KG1 (cell line): ENCODE measurements at regions not wholly inside any gene's neighbourhood (a gene's known extent, or its start where the extent isn't known, plus 50 kb on each side); places are given as distances from the start of the nearest gene placed in this dataset.
"Not testable (repeated sequence)": the region's sequence is repeated elsewhere in the genome, so short reads cannot be mapped to it uniquely, and the experiment has no call there.

Experiments used
- DNase-seq: peaks from one replicate; lab custom pipeline; 2025; lab: John Stamatoyannopoulos, UW

DNA sequence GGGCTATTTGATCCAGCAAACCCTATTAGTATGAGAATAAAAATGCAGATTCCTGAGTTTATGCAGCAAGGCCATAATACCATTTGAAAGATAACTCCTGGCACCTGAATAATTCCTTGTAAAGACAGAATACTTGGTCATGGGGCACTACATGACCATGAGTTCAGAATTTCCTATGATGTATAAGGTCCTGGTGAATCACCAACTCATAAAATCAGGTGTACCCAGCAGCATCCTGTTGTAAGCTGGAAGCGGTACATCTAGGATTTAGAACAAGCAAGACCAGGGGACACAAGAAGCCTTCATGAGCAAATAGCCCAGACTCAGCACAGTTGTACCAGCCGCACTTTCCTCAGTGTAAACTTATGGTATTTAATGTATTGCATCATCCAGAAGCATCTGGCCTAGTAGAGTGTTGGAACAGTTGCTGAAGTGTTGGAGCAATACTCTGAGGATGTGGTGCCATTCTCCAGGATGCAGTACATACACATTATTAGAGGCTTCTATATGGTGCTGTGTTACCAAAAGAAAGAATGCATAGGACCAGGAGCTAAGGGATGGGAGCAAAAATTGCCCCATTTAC, 233.4 kb downstream of the SQOR start:
- no peak for DNase-seq

DNA sequence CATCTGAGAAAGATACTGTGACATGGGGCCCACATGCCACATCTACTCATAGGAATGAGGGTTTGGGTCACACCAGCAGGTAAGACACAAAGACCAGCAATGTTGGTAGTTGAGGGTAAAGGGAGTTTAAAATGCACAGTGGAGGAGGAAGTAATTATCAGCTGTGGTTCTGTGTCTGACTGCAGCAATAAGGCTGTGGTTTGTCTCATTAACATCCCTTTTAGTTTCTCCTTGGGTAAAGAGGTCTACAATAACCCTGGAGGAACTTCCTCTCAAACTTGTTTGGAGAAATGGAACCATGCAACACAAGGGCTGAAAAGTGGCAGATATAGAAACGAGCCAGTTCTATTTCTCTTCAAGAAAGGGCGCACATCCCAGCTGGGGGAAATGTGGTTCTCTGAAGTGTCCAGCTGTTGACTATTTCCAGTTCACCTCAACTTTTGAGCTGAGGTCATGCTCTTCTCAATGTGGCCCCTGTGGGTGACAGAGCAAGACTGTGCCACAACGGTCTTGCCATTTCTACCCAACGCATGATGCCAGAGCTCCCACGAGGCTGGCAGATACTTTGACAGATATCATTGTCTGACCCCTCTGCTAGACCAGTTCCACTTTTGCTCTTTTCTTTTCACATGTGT, 234.3 kb downstream of the SQOR start:
- peak; percentile 6 for DNase-seq

DNA sequence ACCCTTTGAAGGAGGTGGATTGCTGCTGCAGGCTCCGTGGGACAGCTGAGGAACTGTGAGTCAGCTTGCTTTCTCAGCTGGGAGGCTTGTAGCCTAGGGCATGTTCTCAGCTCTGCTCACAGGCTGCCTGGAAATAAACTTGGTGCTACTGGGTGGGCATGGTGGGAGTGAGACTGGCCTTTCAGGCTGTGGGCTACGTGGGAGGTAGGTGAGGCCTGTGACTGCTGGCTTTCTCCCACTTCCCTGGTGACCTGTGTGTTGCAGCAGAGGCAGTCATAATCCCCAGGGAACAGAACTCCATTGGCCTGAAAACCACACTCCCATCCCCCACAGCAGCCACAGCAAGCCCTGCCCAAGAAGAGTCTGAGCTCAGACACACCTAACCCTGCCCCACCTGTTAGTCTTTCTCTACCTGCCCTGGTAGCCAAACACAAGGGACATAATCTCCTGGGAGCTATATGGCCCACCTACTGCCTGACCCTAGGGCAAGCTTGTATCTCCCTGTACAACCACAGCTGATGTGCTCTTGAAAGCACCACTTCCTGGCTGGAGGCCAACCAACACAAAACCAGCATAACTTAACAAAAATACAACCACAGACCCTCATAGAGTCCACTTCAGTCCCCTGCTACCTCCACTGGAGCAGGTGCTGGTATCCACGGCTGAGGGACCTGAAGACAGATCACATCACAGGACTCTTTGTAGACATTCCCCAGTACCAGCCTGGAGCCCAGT, 236.5 kb downstream of the SQOR start:
- DNase-seq = no peak

DNA sequence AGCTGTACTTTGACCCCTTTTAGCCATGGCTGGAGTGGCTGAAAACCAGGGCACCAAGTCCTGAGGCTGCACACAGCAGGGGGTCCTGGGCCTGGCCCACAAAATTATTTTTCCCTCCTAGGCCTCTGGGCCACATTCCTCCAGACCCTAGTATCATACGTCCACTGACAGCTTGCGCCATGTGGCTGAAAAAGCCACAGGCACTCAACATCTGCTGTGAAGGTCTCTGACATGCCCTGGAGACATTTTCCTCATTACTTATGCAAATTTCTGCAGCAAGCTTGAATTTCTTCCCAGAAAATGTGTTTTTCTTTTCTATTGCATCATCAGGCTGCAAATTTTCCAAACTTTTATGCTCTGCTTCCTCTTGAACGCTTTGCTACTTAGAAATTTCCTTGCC, 239.0 kb downstream of the SQOR start:
- no peak for DNase-seq

DNA sequence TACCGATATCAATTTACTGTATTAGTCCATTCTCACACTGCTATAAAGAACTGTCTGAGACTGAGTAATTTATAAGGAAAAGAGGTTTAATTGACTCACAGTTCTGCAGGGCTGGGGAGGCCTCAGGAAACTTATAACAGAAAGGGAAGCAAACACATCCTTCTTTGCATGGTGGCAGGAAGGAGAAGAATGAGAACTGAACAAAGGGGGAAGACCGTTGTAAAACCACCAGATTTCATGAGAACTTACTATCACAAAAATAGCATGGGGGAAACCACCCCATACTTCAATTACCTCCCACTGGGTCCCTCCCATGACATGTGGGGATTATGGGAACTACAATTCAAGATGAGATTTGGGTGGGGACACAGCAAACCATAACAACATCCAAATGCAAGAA, 239.7 kb downstream of the SQOR start:
- DNase-seq = not testable (repeated sequence)

DNA sequence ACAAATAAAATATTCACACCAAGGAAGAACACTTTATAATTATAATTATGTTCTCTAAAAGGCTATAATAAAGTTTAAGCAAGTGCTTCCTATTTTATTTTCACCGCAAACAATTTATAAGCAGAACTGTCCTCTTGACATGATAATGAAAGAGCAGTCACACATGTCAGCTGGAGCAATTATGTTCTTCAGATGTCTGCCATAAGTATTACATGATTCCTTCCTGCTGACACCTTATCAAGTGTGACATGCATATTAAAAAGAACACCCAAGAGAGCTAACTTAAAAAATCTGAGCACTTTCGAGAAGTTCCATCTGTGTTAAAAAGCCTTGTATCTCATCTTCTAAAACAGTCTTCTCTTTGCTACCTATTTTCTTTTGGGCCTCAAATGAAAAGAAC, 249.5 kb downstream of the SQOR start:
- no peak for DNase-seq

DNA sequence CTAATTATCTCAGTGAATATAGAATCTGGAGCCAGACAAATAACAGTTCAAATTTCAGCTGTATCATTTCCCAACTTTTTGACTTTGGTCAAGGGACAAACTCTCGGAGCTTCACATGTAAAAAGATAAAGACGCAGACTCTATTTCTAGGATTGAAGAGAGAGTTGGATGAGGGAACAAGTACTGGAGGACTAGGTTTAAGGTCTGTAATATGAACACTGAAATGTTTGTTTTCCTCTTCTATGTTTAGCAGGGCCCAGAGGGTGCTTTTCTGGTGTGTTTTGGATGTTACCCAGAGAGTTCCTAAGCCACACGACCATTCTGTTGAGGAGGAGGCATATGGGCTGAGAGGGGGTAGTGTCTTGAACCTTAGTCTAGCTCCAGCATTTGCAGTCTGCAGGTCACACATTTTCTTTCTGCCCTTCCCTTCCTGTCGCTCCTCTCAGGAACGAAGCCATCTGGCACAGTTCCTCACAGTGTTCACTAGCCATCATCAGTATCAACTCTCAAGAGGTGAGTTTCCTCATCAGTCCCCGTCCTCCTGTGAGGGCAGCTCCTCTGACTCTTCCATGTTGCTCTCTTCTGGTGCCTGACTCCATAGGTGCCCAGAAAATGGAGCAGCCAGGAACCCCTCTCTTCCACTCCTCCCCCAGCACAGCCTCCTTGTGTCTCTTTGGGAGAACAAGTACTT, 250.1 kb downstream of the SQOR start:
- no peak for DNase-seq

DNA sequence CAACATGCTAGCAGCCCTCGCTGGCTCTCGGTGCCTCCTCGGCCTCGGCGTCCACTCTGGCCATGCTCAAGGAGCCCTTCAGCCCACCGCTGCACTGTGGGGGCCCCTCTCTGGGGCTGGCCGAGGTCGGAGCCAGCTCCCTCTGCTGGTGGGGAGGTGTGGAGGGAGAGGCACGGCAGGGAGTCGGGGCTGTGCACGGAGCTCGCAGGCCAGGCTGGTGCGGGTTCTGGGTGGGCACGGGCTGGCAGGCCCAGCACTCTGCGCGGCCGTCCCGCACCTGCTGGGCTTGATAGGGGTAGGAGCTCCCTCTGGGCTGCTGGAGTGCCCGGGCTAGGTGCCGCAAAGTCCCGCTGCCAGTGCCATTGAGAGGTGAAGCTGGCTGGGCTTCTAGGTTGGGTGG, 251.0 kb downstream of the SQOR start:
- DNase-seq = no peak

DNA sequence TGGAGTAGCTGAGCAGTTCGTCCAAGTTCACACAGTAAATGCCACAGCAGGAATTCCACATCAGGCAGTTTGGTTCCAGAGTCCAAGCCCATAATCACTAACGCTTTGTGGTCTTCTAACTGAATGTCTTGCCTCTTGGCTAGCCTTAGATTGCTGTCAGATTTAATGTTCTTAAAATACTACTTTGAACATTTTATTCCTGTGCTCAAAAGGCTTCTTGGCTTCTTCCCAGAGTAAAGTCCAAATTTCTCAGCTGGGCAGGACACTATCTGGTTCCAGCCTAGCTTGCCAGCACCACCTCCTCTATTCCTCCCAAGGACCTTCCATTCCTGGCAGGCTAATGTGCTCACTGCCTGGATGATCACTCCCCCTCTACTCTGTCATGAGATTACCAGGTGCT, 256.9 kb downstream of the SQOR start:
- DNase-seq = no peak

DNA sequence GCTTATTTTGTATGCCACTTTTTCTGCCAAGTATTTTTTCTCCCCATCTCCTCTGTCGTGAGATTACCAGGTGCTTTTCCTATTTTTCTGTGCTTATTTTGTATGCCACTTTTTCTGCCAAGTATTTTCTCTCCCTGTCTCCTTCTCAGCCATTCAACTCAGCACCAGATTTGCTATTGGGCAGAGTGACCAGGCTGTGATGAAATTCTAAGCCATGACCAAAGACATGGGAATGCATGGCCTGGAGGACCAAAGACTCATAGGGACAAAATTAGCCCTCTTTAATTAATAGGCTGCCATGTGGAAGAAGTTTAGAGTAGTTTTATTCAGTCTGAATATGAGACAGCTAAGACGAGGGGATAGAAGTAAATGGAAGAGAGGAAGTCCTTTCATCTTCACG, 257.4 kb downstream of the SQOR start:
- no peak for DNase-seq

DNA sequence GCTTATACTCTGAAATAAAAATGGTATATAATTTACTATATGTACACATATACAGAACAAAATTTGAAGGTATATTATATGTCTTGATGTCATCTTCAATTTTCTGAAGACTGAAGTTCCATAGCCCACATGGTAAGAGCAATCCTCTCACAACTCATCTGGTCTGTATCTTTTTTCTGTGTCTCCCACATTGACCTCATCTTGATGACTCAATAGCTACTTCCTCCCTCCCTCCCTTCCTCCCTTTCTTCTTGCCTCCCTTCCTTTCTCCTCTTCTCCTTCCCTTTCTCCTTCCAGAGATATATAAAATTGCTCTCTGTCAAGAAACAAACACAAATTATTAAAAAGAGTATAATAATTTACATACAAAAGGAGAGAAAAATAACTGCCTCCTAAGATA, 268.5 kb downstream of the SQOR start:
- no peak for DNase-seq

DNA sequence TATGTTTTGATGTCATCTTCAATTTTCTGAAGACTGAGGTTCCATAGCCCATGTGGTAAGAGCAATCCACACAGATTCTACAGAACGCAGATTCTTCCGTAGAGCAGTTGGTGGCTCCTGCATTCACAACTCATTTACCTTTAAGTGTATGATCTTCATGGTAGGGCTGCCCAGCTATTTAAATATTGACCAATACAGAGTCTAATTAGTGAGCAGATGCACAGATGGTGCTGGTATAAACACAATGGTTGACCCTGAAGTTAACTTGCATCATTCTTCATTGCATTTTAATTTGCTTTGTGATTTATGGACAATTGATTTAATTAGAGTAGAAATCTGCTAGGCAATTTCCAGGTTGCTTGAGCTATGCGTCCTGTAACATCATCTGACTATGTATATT, 269.2 kb downstream of the SQOR start:
- DNase-seq = no peak

DNA sequence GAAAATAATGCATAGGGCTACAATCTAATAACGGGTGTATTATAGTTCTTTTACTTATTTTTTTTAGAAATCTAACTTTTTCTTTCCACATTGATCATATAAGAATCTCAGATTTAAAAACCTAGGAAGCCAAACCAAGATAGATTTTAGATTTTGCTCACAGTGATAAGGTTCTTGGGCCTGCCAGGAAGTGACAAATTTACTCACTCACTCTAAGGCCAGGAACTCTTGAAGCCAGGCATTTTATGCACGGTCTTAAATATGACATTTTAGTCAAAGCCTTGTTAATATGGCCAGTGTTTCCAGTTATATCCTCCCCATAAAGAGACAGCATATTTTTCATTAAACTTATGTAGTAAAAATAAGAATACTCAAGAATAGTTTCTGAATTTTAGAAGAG, 271.4 kb downstream of the SQOR start:
- no peak for DNase-seq

DNA sequence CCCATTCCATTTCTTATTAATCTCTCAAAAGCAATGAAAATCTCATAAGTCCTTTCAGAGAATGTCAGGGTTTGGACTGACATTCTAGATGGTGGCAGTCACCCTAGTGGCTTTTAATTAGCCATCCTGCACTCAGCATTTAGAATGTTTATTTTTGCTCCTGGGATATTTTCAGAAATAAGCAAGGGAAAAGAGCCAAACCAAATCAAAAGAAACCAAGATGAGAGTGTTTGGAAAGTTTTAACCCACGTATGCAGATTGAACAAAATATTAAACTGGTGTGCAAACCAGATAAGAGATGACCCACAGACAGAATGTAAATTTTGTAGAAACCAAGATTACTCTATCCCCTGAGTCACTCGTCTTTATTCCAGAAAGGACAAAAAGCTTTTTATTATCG, 275.8 kb downstream of the SQOR start:
- DNase-seq = no peak

DNA sequence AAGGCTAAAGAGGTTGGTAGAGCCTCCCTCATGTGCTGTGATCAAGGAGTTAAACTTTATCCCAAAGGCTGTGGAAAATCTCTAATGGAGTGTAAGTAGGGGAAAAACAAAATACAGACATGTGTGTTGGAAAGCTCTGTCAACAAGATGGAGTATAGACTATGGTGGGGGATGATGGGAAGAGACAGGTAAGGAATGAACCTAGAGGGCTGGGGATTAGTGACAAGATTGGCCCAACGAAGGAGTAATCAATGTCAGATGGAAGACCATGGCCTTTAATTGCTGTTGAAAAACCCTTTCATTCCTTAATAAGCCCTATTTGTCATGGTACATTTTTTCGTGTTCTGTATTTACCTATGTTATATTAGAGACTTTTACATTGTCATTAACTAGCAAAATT, 278.6 kb downstream of the SQOR start:
- DNase-seq = no peak

DNA sequence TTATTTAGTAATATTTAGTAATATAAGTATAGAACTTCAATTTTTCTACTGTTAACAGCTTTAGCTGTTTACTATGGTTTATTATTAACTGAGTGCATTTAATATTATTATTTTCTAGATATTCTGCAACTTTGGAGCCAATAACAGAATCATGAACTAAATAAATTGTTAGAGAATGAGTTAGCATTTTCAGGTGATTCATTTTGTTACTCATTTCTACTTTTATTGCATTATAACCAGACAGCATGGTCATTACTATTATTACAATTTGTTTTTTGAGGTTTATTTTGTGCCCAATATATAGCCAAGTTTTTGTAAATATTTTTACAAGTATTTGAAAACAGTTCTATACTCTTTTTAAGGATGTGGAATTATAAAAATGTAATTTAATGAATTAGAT, 279.6 kb downstream of the SQOR start:
- DNase-seq = no peak

DNA sequence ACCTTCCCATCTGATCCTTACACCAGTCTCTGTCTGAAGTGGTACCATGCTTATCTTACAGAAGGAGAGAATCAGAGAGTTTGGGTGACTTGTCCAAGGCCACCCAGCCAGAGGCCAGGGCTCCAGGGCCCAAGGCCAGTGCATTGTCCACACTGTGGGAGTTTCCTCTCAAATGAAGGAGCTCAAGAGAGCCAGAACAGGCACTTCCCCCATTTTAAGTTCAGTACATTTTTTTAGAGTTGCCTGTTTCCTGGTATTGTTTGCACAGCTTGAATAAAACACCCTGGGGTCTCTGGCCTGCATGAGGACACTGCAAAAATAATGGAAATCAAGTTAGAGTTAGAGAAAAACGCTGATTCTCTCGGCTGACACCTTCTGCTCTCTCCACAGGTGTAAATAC, 284.0 kb downstream of the SQOR start:
- no peak for DNase-seq

DNA sequence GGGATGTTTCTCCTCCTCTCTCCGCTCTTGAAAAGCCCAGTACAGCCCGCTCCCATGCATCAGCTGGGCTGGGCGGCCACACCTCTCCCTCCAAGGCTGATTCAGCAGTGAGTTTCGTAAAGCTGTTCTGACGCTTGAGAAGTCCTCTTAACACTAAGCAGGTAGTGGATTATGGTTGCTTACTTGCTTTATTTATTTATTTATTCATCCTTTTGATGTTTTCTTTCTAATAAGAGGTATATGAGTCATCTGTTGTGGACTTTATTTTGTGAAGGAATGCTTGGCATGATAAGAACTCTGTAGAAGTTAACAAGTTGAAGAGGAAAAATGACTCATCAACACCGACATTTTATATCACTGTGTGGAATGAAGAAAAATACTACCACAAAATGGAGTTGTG, 285.0 kb downstream of the SQOR start:
- DNase-seq = no peak

DNA sequence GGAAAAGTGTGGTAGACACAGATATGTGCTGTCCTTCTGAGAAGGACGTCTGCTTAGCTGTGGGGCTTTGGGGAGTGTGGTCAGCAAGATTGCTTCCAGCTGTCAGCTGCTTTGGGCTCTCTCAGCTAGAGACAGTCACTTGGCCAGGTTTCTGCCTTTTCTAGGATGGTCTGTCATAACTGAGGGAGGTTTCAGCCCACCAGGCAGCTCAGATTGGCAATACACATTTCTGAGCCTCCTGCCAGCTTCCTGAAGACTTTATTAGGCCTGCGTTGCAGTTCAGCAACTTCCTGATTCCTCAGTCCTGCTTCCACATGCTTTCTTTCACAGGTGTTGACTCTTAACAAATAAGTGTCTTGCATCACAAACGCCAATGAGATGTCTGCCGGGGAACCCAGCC, 286.5 kb downstream of the SQOR start:
- DNase-seq = no peak

DNA sequence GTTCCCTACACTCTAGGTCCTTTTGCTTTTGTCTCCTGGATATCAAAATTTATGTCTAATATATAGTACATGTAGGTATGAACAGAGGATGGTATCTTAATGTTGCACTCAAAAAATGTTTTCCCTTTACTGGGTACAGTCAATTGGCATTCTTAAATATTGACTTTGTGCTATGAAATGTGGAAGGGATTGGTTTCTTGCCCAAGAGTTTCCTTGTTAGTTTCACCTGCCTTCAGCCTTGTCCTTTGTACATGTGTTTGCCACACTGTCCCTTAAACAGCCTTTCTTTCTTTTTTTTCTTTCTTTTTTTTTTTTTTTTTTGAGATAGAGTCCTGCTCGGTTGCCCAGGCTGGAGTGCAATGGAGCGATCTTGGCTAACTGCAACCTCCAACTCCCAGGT, 287.1 kb downstream of the SQOR start:
- no peak for DNase-seq

DNA sequence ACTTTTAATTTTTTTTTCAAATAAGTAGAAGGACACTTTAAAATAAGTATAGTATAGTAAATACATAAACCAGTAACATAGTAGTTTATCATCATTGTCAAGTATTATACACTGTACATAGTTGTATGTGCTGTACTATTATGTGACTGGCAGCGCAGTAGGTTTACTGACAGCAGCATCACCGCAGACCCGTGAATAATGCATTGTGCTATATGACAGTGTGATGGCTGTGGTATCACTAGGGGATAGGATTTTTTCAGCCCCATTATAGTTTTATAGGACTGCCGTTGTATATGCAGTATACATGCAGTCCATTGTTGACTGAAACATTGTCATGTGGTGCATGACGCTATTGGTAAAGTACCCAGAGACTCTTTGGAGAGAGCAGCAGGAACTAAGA, 306.5 kb downstream of the SQOR start:
- no peak for DNase-seq

DNA sequence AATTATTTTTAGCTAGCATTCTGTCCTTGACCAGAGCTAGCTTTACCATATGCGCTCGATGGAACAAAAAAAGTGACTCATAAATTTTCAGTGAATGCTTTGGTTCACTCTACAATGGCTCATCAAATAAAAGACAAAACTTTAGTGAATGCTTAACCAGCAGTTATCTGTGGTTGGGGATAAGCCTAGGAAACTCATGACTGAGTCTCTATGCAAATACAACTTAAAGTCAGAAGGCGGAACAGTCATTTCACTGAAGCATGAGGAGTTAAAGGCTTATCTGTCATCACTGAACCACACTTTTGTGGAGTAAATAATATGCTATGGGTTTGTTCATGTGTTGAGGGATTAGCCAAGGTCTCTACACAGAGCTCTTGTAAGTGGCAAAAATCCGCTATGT, 308.4 kb downstream of the SQOR start:
- no peak for DNase-seq

DNA sequence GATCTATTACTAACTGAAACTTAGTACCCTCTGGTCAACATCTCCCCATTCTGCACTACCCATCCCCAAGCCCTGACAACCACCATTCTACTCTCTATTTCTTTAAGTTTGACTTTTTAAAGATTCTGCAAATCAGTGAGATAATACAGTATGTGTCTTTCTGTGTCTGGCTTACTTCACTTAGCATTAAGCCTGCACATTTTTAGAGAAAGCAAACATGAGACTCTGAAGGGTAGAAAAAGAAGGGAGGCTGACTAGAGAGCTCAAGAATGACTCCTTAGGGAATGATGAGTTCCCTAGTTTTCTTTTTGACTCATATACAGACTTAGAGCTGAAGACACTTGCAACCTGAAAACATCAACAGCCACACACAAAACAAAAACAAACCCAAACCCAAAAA, 311.3 kb downstream of the SQOR start:
- no peak for DNase-seq
